T-helper 9 cell (primary cell): ENCODE measurements at regions not wholly inside any gene's neighbourhood (a gene's known extent, or its start where the extent isn't known, plus 50 kb on each side); places are given as distances from the start of the nearest gene placed in this dataset.
"Not testable (repeated sequence)": the region's sequence is repeated elsewhere in the genome, so short reads cannot be mapped to it uniquely, and the experiment has no call there.

Experiments used
- DNase-seq: peaks from one replicate; pipeline ENCODE4 v3.0.0-alpha.2; 2020

GRCh38 chr11:86145439-86146156 lies 76.7 kb upstream of the PICALM start:
- DNase-seq, result no peak

DNA sequence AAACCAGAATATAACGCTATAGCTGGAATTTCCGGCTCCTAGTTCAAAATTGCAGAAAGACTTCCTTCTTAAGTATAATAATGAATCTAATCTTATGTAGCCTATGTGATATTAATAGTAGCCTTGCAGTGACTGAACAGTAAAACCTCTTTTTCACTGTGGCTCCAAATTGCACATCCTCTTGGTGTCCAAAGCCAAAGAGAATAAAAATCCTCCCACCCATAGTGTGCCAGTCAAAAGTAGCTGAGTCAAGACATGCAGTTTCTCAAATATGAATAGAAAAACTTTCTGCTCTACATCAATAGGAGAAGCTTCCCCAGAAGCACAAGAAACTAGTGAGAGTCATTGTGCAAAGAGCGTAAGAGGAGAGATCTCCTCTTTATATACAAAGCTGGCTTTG lies 76.0 kb upstream of the PICALM start:
- DNase-seq, result no peak

GRCh38 chr11:86144087-86144486 lies 75.2 kb upstream of the PICALM start:
- not testable (repeated sequence) for DNase-seq

- DNase-seq, result no peak
These were observed 74.5 kb upstream of the PICALM start for GRCh38 chr11:86143087-86144030.

DNA sequence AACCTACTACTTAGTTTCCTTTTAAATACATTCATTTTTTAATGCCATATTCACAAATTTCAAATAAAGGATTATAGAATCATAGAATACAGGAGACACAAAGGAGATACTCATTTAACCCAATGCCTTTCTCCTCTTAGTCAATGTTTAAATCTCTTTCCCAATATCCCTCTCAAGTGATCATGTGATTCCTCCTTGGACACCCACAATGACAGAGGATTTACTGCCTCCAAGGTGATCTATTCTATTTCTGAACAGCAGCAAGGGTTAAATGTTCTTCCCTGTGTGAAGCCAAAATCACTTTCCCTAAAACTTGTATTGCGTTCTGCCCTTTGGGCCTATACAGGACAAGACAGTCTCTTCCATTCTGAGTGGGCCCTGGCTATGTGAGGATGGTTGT lies 73.3 kb upstream of the PICALM start:
- no peak for DNase-seq

DNA sequence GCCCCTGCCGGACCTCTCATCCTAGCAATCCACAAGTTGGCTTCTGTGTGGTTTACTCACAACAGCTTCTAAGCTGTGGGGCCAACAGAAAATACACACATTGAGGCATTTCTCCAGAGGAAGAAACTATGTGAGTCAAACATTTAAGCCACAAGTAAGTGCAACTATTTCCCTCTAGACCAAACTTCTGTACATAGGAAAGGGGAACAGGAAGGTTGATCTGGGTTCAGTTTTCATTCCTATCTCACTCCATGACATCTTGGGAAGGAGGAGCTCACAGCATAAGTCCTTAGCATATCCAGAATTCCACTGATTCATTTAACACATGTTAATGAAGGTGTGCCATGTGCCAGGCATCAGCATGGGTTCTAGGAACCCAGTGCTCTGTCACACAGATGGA lies 72.8 kb upstream of the PICALM start:
- no peak for DNase-seq

GRCh38 chr11:86140334-86140990 lies 71.6 kb upstream of the PICALM start:
- no peak for DNase-seq

- no peak for DNase-seq
These were observed 70.1 kb upstream of the PICALM start for GRCh38 chr11:86138958-86139357.

DNA sequence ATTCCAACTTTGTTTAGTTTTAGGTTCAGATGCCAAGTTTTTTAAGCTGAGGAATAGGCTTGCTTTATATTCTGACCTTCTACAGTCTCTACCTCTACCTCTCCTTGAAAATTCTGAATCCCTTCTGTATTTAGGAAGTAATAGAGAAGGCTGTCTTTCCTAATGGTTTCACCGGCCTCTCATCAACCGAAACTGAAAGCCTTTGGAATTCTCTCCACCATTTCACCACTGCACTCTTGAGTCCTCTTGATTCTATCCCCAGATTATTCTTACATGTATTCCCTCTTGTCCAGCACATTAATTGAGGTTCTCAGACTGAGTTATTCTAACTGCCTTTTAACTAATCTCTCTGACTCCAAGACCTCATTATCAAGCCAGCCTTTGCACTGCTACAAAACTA lies 67.7 kb upstream of the PICALM start:
- DNase-seq, result no peak

GRCh38 chr11:86135319-86135714 lies 66.4 kb upstream of the PICALM start:
- no peak for DNase-seq

DNA sequence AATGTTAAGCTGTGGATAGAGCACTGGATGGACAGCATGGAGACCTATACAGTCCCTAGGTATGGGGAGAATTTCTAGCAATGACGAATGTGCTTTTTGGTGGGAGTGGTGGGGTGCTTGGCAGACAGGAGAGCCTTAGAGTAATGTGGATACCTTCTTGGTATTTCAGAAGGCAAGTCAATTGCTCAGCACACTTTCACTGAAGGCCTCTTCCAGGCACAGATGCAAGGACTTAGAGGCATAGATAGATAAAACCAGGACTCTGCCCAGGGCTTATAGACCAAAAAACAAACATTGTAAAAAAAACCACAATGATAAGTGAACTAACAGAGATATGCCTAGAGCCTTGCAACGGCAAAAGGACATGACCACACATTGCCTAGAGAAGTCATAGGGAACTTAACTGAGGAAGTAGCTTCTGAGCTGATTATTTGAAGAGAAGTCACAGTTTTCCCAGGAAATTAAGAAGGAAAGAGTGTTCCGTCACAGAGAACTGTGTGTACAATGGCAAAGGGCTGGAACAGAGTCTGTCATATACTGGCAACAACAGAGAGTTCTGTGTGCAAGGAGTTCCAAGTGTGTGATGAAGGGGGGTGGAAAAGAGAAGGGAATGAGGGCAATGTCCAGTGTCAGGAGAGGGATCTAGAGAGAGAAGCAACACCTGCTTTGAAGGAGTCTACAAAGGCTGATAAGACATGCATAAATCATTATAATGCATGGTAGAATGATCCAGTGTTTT lies 65.9 kb upstream of the PICALM start:
- DNase-seq, result no peak

GRCh38 chr11:86132667-86133249 lies 63.9 kb upstream of the PICALM start:
- DNase-seq, result no peak

GRCh38 chr11:86129740-86130540 lies 61.1 kb upstream of the PICALM start:
- no peak for DNase-seq

GRCh38 chr11:86128914-86129313 lies 60.0 kb upstream of the PICALM start:
- no peak for DNase-seq

DNA sequence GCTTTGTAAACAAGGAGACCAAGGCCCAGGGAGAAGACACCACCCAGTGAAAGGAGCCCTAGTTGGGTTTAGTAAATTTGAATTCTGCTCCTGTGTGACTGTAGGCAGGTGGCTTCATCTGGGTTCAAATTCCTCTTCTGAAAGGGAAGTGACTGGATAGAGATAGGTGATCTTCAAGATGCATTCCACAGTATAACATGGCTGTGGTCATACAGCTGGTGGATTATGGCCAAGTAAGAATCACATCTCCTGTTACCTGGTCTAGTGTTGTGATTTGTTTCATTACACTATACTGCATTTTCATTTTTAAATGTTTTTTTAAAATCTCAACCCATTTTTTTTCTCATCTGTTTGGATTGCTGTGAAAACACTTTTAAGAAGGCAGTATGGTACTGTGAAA lies 58.0 kb upstream of the PICALM start:
- DNase-seq, result no peak

- DNase-seq, result no peak
These were observed 55.7 kb upstream of the PICALM start for GRCh38 chr11:86124251-86125233.

DNA sequence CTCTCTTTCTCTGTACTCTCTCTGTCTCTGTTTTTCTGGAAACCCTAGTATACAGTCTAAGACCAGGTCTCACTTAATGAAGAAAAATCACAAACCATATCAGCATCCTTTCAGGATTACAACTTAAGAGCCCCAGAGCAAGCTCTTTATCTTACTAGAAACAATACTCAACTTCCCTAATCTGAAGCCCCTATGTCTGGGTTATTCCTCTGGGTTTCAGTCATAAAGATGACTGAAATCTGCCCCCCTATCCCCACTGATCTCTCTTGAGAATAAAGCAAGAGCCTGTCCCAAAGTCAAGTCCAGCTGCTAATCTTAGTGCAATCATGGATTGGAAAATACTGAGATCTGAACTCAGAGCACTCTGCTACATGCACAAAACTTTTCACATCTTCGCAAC lies 53.9 kb upstream of the PICALM start:
- DNase-seq, result no peak

DNA sequence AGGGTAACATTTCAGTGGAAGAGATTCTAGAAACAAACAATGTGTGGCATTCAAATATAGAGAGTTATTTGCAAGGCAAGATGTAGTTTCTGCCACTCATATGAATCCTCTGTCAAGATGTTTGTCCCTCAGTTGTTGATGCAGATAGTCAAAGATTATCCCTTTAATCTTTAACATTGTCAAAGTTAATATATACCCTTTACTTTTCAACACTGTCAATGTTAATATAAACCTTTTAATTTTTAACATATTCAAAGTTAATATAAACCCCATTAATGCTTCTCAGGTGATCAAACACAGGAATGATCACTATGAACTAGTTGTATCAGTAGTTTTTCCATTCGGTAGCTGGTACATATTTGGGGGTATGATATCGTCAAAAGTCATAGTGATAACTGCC lies 51.9 kb upstream of the PICALM start:
- no peak for DNase-seq

GRCh38 chr11:86119906-86120305 lies 51.0 kb upstream of the PICALM start:
- DNase-seq, result no peak

GRCh38 chr11:86119077-86119476 lies 50.2 kb upstream of the PICALM start:
- no peak for DNase-seq
